HG02973 (cell line): ENCODE measurements at regions not wholly inside any gene's neighbourhood (a gene's known extent, or its start where the extent isn't known, plus 50 kb on each side); places are given as distances from the start of the nearest gene placed in this dataset.

ENCODE experiments used
- ATAC-seq: cut with Tn5 transposase; IDR thresholded peaks from one replicate; pipeline ENCODE4 v1.9.1; 2021; ENCODE audit warnings: moderate library complexity; ENCODE audit not compliant: unreplicated experiment

- ATAC-seq, result no peak
These were observed 103.2 kb upstream of the ZNF521 start for GRCh38 chr18:25455159-25455558.

GRCh38 chr18:25454730-25455129, 102.8 kb upstream of the ZNF521 start:
- no peak for ATAC-seq

GRCh38 chr18:25454270-25454659, 102.3 kb upstream of the ZNF521 start:
- ATAC-seq, result no peak

GRCh38 chr18:25453556-25454269, 101.7 kb upstream of the ZNF521 start:
- no peak for ATAC-seq

GRCh38 chr18:25451077-25451658, 99.2 kb upstream of the ZNF521 start:
- no peak for ATAC-seq

GRCh38 chr18:25449046-25449445, 97.1 kb upstream of the ZNF521 start:
- ATAC-seq, result no peak

GRCh38 chr18:25446972-25447371, 95.0 kb upstream of the ZNF521 start:
- ATAC-seq, result no peak

- no peak for ATAC-seq
These were observed 93.5 kb upstream of the ZNF521 start for GRCh38 chr18:25445430-25445829.

GRCh38 chr18:25443776-25444175, 91.8 kb upstream of the ZNF521 start:
- ATAC-seq, result no peak

- no peak for ATAC-seq
These were observed 83.3 kb upstream of the ZNF521 start for GRCh38 chr18:25435149-25435782.

GRCh38 chr18:25434745-25435144, 82.8 kb upstream of the ZNF521 start:
- no peak for ATAC-seq

- no peak for ATAC-seq
These were observed 81.6 kb upstream of the ZNF521 start for GRCh38 chr18:25433590-25433989.

- no peak for ATAC-seq
These were observed 73.1 kb upstream of the ZNF521 start for GRCh38 chr18:25425024-25425423.

- no peak for ATAC-seq
These were observed 71.8 kb upstream of the ZNF521 start for GRCh38 chr18:25423760-25424159.

GRCh38 chr18:25423267-25423666, 71.3 kb upstream of the ZNF521 start:
- no peak for ATAC-seq

GRCh38 chr18:25422230-25422629, 70.3 kb upstream of the ZNF521 start:
- ATAC-seq, result no peak

- no peak for ATAC-seq
These were observed 68.3 kb upstream of the ZNF521 start for GRCh38 chr18:25420077-25420825.

GRCh38 chr18:25416374-25416773, 64.4 kb upstream of the ZNF521 start:
- ATAC-seq, result no peak

- ATAC-seq, result no peak
These were observed 58.0 kb upstream of the ZNF521 start for GRCh38 chr18:25409971-25410370.

GRCh38 chr18:25408293-25408692, 56.3 kb upstream of the ZNF521 start:
- no peak for ATAC-seq
